SK-N-SH (cell line): ENCODE measurements at regions not wholly inside any gene's neighbourhood (a gene's known extent, or its start where the extent isn't known, plus 50 kb on each side); places are given as distances from the start of the nearest gene placed in this dataset.

Source experiments
- CTCF ChIA-PET: fragments of 300-600, 350-600 bp; formaldehyde crosslinking; extraction: SDS; loops from one replicate; lab custom pipeline; 2021; lab: Yijun Ruan, JAX
- POLR2A ChIA-PET: fragments of 350-600 bp; sonication (Branson Sonifier 250); formaldehyde crosslinking; extraction: SDS; loops from one replicate; lab custom pipeline; 2020; ENCODE audit warnings: antibody characterized with exemption, inconsistent platforms; lab: Yijun Ruan, JAX
- DNase-seq: peaks from one replicate; pipeline ENCODE4 v3.0.0; 2012
- H2AFZ ChIP-seq: fragments of 200-600 bp; sonication (generic); 2 replicates; pipeline ENCODE4 v1.8.1; 2016; ENCODE audit warnings: antibody characterized with exemption, mild to moderate bottlenecking, low read depth
- H3F3A ChIP-seq: fragments of 200-600 bp; sonication (generic); replicated peaks from 2 replicates; pipeline ENCODE3; 2016; ENCODE audit warnings: antibody characterized with exemption, mild to moderate bottlenecking; ENCODE audit not compliant: insufficient read depth
- H3K27ac ChIP-seq, 2 experiments: fragments of 200-500 bp in 1 of 2; fragments of 200-600 bp in 1 of 2; sonication (Bioruptor generic) in 1 of 2; sonication (generic), shearing (Covaris generic) in 1 of 2; 2 replicates each; pipeline versions ENCODE4 v1.5.1 to v1.6.1; 2014 to 2016; ENCODE audit warnings: low read depth in 2 of 2, inconsistent platforms in 1 of 2, low read length in 1 of 2, mild to moderate bottlenecking in 1 of 2, mixed read lengths in 1 of 2
- H3K27me3 ChIP-seq: fragments of 200-600 bp; sonication (generic), shearing (Covaris generic); 2 replicates; pipeline ENCODE4 v1.6.1; 2016; ENCODE audit warnings: mixed run types; ENCODE audit not compliant: insufficient read depth
- H3K36me3 ChIP-seq, 2 experiments: fragments of 200-500 bp in 1 of 2; fragments of 200-600 bp in 1 of 2; sonication (Bioruptor generic) in 1 of 2; sonication (generic) in 1 of 2; replicated peaks in 1 of 2; 2 replicates each; pipeline versions ENCODE3 to v1.5.1; 2014 to 2016; ENCODE audit warnings: low read length in 1 of 2, mild to moderate bottlenecking in 1 of 2; ENCODE audit not compliant: insufficient read depth in 2 of 2, control insufficient read depth in 1 of 2
- H3K4me1 ChIP-seq, 2 experiments: fragments of 200-500 bp in 1 of 2; fragments of 200-600 bp in 1 of 2; sonication (Bioruptor generic) in 1 of 2; sonication (generic), shearing (Covaris generic) in 1 of 2; 2 replicates each; pipeline versions ENCODE4 v1.5.1 to v1.6.1; 2014 to 2016; ENCODE audit warnings: low read depth in 1 of 2, low read length in 1 of 2, mixed run types in 1 of 2; ENCODE audit not compliant: insufficient read depth in 2 of 2, control insufficient read depth in 1 of 2
- H3K4me2 ChIP-seq: fragments of 200-600 bp; sonication (generic), shearing (Covaris generic); 2 replicates; pipeline ENCODE4 v1.6.1; 2017; ENCODE audit warnings: mixed run types
- H3K4me3 ChIP-seq, 2 experiments: fragments of 200-500 bp in 1 of 2; fragments of 200-600 bp in 1 of 2; sonication (Bioruptor generic) in 1 of 2; sonication (generic), shearing (Covaris generic) in 1 of 2; 2 replicates each; pipeline versions ENCODE4 v1.5.1 to v1.8.1; 2014 to 2016; ENCODE audit warnings: low read depth in 2 of 2, inconsistent platforms in 1 of 2, low read length in 1 of 2, mild to moderate bottlenecking in 1 of 2, mixed read lengths in 1 of 2, moderate library complexity in 1 of 2
- H3K79me2 ChIP-seq: fragments of 200-600 bp; sonication (generic); 2 replicates; pipeline ENCODE4 v1.8.1; 2017; ENCODE audit warnings: mild to moderate bottlenecking; ENCODE audit not compliant: insufficient read depth
- H3K9ac ChIP-seq: fragments of 200-600 bp; sonication (generic); 2 replicates; pipeline ENCODE4 v1.6.1; 2017; ENCODE audit warnings: mixed run types
- H3K9me2 ChIP-seq: fragments of 200-600 bp; sonication (generic); 2 replicates; pipeline ENCODE4 v1.6.1; 2017; ENCODE audit warnings: mixed run types
- H3K9me3 ChIP-seq: fragments of 200-600 bp; sonication (generic); 2 replicates; pipeline ENCODE4 v1.6.1; 2017; ENCODE audit warnings: mixed run types, mild to moderate bottlenecking, moderate library complexity
- H4K20me1 ChIP-seq: fragments of 200-600 bp; sonication (generic); 2 replicates; pipeline ENCODE4 v1.6.1; 2017; ENCODE audit warnings: mild to moderate bottlenecking, mixed run types; ENCODE audit not compliant: insufficient read depth
- ELF1 ChIP-seq: IDR thresholded peaks from 2 replicates; pipeline ENCODE4 v1.4.0; 2012
- EZH2phosphoT487 ChIP-seq: fragments of 200-600 bp; sonication (generic); IDR thresholded peaks from 2 replicates; pipeline ENCODE4 v1.6.1; 2017; ENCODE audit warnings: low read depth, mixed run types, mild to moderate bottlenecking, antibody characterized with exemption, moderate library complexity, borderline replicate concordance
- FOXJ3 ChIP-seq: sonication (generic); formaldehyde crosslinking; IDR thresholded peaks from 2 replicates; pipeline ENCODE4 v1.5.1; 2020; ENCODE audit warnings: mild to moderate bottlenecking, missing genetic modification reagents
- FOXM1 ChIP-seq: IDR thresholded peaks from 2 replicates; pipeline ENCODE4 v1.4.0; 2012; ENCODE audit warnings: low read depth, mild to moderate bottlenecking
- IRF3 ChIP-seq: fragments of 150-350 bp; IDR thresholded peaks from 2 replicates; pipeline ENCODE4 v1.6.1; 2016; ENCODE audit warnings: mild to moderate bottlenecking, low read depth, low read length
- JUND ChIP-seq: IDR thresholded peaks from 2 replicates; pipeline ENCODE4 v1.4.0; 2012
- MAX ChIP-seq: IDR thresholded peaks from 2 replicates; pipeline ENCODE4 v1.4.0; 2012; ENCODE audit warnings: low read depth
- MXI1 ChIP-seq: IDR thresholded peaks from 2 replicates; pipeline ENCODE4 v1.6.1; 2012; ENCODE audit warnings: mild to moderate bottlenecking, low read depth, low read length, improper control_type of control experiment
- NRF1 ChIP-seq: IDR thresholded peaks from 2 replicates; pipeline ENCODE4 v1.6.1; 2012; ENCODE audit warnings: low read depth, mild to moderate bottlenecking, low read length
- PBX3 ChIP-seq: IDR thresholded peaks from 2 replicates; pipeline ENCODE4; 2012
- RAD21 ChIP-seq: IDR thresholded peaks from 2 replicates; pipeline ENCODE4 v1.6.1; 2012; ENCODE audit warnings: mild to moderate bottlenecking, low read length
- RXRA ChIP-seq: IDR thresholded peaks from 2 replicates; pipeline ENCODE4 v1.4.0; 2012; ENCODE audit warnings: low read depth, mild to moderate bottlenecking, borderline replicate concordance
- TAF1 ChIP-seq: IDR thresholded peaks from 2 replicates; pipeline ENCODE4 v1.6.1; 2012; ENCODE audit warnings: low read depth, mild to moderate bottlenecking, low read length, moderate library complexity, borderline replicate concordance
- TCF12 ChIP-seq: IDR thresholded peaks from 2 replicates; pipeline ENCODE4 v1.4.0; 2012
- YY1 ChIP-seq: IDR thresholded peaks from 2 replicates; pipeline ENCODE4 v1.4.0; 2012; ENCODE audit warnings: low read depth, mild to moderate bottlenecking
- ZBTB33 ChIP-seq: IDR thresholded peaks from 2 replicates; pipeline ENCODE4 v1.4.0; 2012; ENCODE audit warnings: low read depth, borderline replicate concordance
- WGBS: methylation state at CpG from one replicate; pipeline ENCODE4 v1.1.6; 2017; ENCODE audit warnings: low lambda C conversion rate; 5-methylcytosine and 5-hydroxymethylcytosine counted together
- TF ChIP-seq, protein P1 (sequence below): IDR thresholded peaks from 2 replicates; pipeline ENCODE4 v1.6.1; 2012; ENCODE audit warnings: mild to moderate bottlenecking, low read depth, low read length, moderate library complexity
- TF ChIP-seq, protein P2 (sequence below): fragments of 200-600 bp; sonication (generic); IDR thresholded peaks from 2 replicates; pipeline ENCODE4 v1.6.1; 2017; ENCODE audit warnings: antibody characterized with exemption, mild to moderate bottlenecking, moderate library complexity

- CTCF ChIA-PET, result interaction anchor here (0.7 to 2.9 kb wide), 50 partner anchors 8 to 381 kb away, joined by 3 to 79 read pairs (median 5); partner anchors contain the start of gene RNASET2
- Histone ChIP-seq H3K36me3 (no peaks in the 10 kb centered on the region), H3K4me3 (no peak overlapping the region), H3F3A (no peaks in the 10 kb centered on the region), H3K9me2 (no peaks in the 10 kb centered on the region), H3K9ac (no peak overlapping the region), H3K79me2 (no peaks in the 10 kb centered on the region), H3K4me1 (peaks cover 0 to 5% of the 10 kb centered on the region in 2 experiments; a peak in 1 of 4 replicates), H4K20me1 (no peaks in the 10 kb centered on the region), H3K4me2 (no peak overlapping the region), H3K27ac (no peak overlapping the region), H3K9me3 (no peaks in the 10 kb centered on the region), H3K27me3 (no peaks in the 10 kb centered on the region), H2AFZ (no peak overlapping the region)
- 57% methylated on average over 8 of the region's 8 CpGs for WGBS
- TF ChIP-seq ELF1 (no peak), MXI1 (no peak), MAX (no peak), PBX3 (no peak), FOXJ3 (CRISPR knock-in tag) (no peak), IRF3 (no peak), JUND (no peak), TCF12 (no peak), NRF1 (no peak), RXRA (no peak), EZH2phosphoT487 (no peak), FOXM1 (no peak), RAD21 (no peak), YY1 (no peak), ZBTB33 (no peak), TAF1 (no peak)
- TF ChIP-seq, protein P1, sequence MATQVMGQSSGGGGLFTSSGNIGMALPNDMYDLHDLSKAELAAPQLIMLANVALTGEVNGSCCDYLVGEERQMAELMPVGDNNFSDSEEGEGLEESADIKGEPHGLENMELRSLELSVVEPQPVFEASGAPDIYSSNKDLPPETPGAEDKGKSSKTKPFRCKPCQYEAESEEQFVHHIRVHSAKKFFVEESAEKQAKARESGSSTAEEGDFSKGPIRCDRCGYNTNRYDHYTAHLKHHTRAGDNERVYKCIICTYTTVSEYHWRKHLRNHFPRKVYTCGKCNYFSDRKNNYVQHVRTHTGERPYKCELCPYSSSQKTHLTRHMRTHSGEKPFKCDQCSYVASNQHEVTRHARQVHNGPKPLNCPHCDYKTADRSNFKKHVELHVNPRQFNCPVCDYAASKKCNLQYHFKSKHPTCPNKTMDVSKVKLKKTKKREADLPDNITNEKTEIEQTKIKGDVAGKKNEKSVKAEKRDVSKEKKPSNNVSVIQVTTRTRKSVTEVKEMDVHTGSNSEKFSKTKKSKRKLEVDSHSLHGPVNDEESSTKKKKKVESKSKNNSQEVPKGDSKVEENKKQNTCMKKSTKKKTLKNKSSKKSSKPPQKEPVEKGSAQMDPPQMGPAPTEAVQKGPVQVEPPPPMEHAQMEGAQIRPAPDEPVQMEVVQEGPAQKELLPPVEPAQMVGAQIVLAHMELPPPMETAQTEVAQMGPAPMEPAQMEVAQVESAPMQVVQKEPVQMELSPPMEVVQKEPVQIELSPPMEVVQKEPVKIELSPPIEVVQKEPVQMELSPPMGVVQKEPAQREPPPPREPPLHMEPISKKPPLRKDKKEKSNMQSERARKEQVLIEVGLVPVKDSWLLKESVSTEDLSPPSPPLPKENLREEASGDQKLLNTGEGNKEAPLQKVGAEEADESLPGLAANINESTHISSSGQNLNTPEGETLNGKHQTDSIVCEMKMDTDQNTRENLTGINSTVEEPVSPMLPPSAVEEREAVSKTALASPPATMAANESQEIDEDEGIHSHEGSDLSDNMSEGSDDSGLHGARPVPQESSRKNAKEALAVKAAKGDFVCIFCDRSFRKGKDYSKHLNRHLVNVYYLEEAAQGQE, result no peak
- TF ChIP-seq, protein P2, sequence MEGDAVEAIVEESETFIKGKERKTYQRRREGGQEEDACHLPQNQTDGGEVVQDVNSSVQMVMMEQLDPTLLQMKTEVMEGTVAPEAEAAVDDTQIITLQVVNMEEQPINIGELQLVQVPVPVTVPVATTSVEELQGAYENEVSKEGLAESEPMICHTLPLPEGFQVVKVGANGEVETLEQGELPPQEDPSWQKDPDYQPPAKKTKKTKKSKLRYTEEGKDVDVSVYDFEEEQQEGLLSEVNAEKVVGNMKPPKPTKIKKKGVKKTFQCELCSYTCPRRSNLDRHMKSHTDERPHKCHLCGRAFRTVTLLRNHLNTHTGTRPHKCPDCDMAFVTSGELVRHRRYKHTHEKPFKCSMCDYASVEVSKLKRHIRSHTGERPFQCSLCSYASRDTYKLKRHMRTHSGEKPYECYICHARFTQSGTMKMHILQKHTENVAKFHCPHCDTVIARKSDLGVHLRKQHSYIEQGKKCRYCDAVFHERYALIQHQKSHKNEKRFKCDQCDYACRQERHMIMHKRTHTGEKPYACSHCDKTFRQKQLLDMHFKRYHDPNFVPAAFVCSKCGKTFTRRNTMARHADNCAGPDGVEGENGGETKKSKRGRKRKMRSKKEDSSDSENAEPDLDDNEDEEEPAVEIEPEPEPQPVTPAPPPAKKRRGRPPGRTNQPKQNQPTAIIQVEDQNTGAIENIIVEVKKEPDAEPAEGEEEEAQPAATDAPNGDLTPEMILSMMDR, result no peak
- no peak for DNase-seq
- POLR2A ChIA-PET, result no interaction called here
These were observed 147.2 kb upstream of the RPS6KA2 start for GRCh38 chr6:166774292-166774691.
